IMR-90 (cell line): ENCODE measurements at regions not wholly inside any gene's neighbourhood (a gene's known extent, or its start where the extent isn't known, plus 50 kb on each side); places are given as distances from the start of the nearest gene placed in this dataset.

Experiments
- ATAC-seq: fragments of 200-7000 bp; cut with Tn5 transposase; 2 replicates; pipeline ENCODE4 v1.9.1; 2020; ENCODE audit warnings: low read depth, mild to moderate bottlenecking, moderate library complexity
- BruUV-seq: library from RNA; stranded (reverse); fragments of 400-500 nt; replicated peaks from 2 replicates; lab custom pipeline; 2021; lab: Mats Ljungman, UMichigan
- CTCF ChIA-PET: fragments of 300-600 bp; formaldehyde crosslinking; extraction: SDS; loops from one replicate; lab custom pipeline; 2021; ENCODE audit warnings: antibody characterized with exemption; lab: Yijun Ruan, JAX
- POLR2A ChIA-PET: fragments of 300-600 bp; sonication (Branson Sonifier 250); formaldehyde crosslinking; loops from one replicate; lab custom pipeline; 2022; ENCODE audit warnings: antibody characterized with exemption; ENCODE audit not compliant: unreplicated experiment; lab: Charles Lee
- DNase-seq: peaks from one replicate; pipeline ENCODE4 v3.0.0; 2013
- H2AFZ ChIP-seq: replicated peaks from 2 replicates; pipeline ENCODE3; 2013; ENCODE audit warnings: low read length, mild to moderate bottlenecking; ENCODE audit not compliant: poor library complexity
- H2AK5ac ChIP-seq: 2 replicates; pipeline ENCODE4 v1.6.1; 2013; ENCODE audit warnings: low read depth, low read length, inconsistent platforms
- H2AK9ac ChIP-seq: replicated peaks from 2 replicates; pipeline ENCODE3; 2013; ENCODE audit warnings: mild to moderate bottlenecking, low read depth, low read length, moderate library complexity; ENCODE audit not compliant: poor library complexity
- H2BK120ac ChIP-seq: 2 replicates; pipeline ENCODE4 v1.6.1; 2013; ENCODE audit warnings: low read depth, low read length, inconsistent platforms
- H2BK15ac ChIP-seq: 3 replicates; pipeline ENCODE4 v1.6.1; 2013; ENCODE audit warnings: low read depth, low read length, inconsistent platforms
- H2BK20ac ChIP-seq: 2 replicates; pipeline ENCODE4 v1.6.1; 2013; ENCODE audit warnings: low read depth, mild to moderate bottlenecking, inconsistent platforms, low read length, moderate library complexity
- H2BK5ac ChIP-seq: 2 replicates; pipeline ENCODE4 v1.6.1; 2013; ENCODE audit warnings: mild to moderate bottlenecking, low read depth, low read length, inconsistent platforms; ENCODE audit not compliant: poor library complexity, severe bottlenecking
- H3K14ac ChIP-seq: replicated peaks from 2 replicates; pipeline ENCODE4 v1.6.1; 2013; ENCODE audit warnings: low read depth, low read length, inconsistent platforms
- H3K18ac ChIP-seq: 2 replicates; pipeline ENCODE4 v1.6.1; 2013; ENCODE audit warnings: low read depth, low read length, control low read depth
- H3K23ac ChIP-seq: 2 replicates; pipeline ENCODE4 v1.6.1; 2013; ENCODE audit warnings: low read depth, low read length, inconsistent platforms
- H3K27ac ChIP-seq: 2 replicates; pipeline ENCODE4 v1.5.1; 2013; ENCODE audit warnings: mild to moderate bottlenecking, control low read depth, low read length; ENCODE audit not compliant: insufficient read depth
- H3K27me3 ChIP-seq: 2 replicates; pipeline ENCODE4 v1.6.1; 2013; ENCODE audit warnings: low read length; ENCODE audit not compliant: control insufficient read depth, insufficient read depth
- H3K36me3 ChIP-seq: 2 replicates; pipeline ENCODE4 v1.6.1; 2013; ENCODE audit warnings: low read length, mixed read lengths; ENCODE audit not compliant: control insufficient read depth, insufficient read depth
- H3K4ac ChIP-seq: 2 replicates; pipeline ENCODE4 v1.6.1; 2013; ENCODE audit warnings: low read depth, low read length, inconsistent platforms
- H3K4me1 ChIP-seq: 2 replicates; pipeline ENCODE4 v1.6.1; 2013; ENCODE audit warnings: low read length, mixed read lengths; ENCODE audit not compliant: control insufficient read depth, insufficient read depth
- H3K4me2 ChIP-seq: 2 replicates; pipeline ENCODE4 v1.6.1; 2013; ENCODE audit warnings: low read depth, mild to moderate bottlenecking, control low read depth, low read length, moderate library complexity
- H3K4me3 ChIP-seq: 2 replicates; pipeline ENCODE4 v1.5.1; 2013; ENCODE audit warnings: low read depth, mild to moderate bottlenecking, control low read depth, low read length, moderate library complexity; ENCODE audit not compliant: insufficient read depth
- H3K56ac ChIP-seq: 2 replicates; pipeline ENCODE4 v1.6.1; 2013; ENCODE audit warnings: low read length, inconsistent platforms; ENCODE audit not compliant: insufficient read depth; ENCODE audit errors: extremely low read depth
- H3K79me1 ChIP-seq, 2 experiments: 2 replicates each; pipeline ENCODE4 v1.6.1; 2013; ENCODE audit warnings: low read length in 2 of 2, inconsistent platforms in 1 of 2, low read depth in 1 of 2
- H3K9ac ChIP-seq: 2 replicates; pipeline ENCODE4 v1.6.1; 2013; ENCODE audit warnings: low read depth, low read length, control low read depth
- H3K9me1 ChIP-seq: 2 replicates; pipeline ENCODE4 v1.6.1; 2013; ENCODE audit warnings: low read length, inconsistent platforms; ENCODE audit not compliant: insufficient read depth
- H3K9me3 ChIP-seq: 2 replicates; pipeline ENCODE4 v1.6.1; 2013; ENCODE audit warnings: low read length; ENCODE audit not compliant: control insufficient read depth, insufficient read depth
- H4K20me1 ChIP-seq: 2 replicates; pipeline ENCODE4 v1.6.1; 2013; ENCODE audit warnings: low read length, inconsistent platforms; ENCODE audit not compliant: insufficient read depth
- H4K5ac ChIP-seq: 2 replicates; pipeline ENCODE4 v1.6.1; 2013; ENCODE audit warnings: mild to moderate bottlenecking, low read depth, low read length, control low read depth
- H4K8ac ChIP-seq, 2 experiments: 2 replicates each; pipeline ENCODE4 v1.6.1; 2013; ENCODE audit warnings: low read depth in 2 of 2, low read length in 2 of 2, control low read depth in 1 of 2, inconsistent platforms in 1 of 2
- H4K91ac ChIP-seq: 2 replicates; pipeline ENCODE4 v1.6.1; 2013; ENCODE audit warnings: low read depth, low read length, inconsistent platforms; ENCODE audit not compliant: insufficient read depth
- BHLHE40 ChIP-seq: fragments of 150-350 bp; IDR thresholded peaks from 2 replicates; pipeline ENCODE4 v1.6.1; 2016; ENCODE audit warnings: mild to moderate bottlenecking, low read depth, low read length
- CEBPB ChIP-seq: IDR thresholded peaks from 2 replicates; pipeline ENCODE4 v1.6.1; 2012; ENCODE audit warnings: low read depth, low read length, improper control_type of control experiment
- CHD1 ChIP-seq: IDR thresholded peaks from 2 replicates; pipeline ENCODE4 v1.6.1; 2012; ENCODE audit warnings: low read depth, low read length, improper control_type of control experiment
- FOS ChIP-seq: fragments of 150-350 bp; IDR thresholded peaks from 2 replicates; pipeline ENCODE4 v1.6.1; 2016; ENCODE audit warnings: low read depth, low read length
- MAFK ChIP-seq: IDR thresholded peaks from 2 replicates; pipeline ENCODE4 v1.6.1; 2012; ENCODE audit warnings: low read depth, low read length, improper control_type of control experiment
- MAZ ChIP-seq: IDR thresholded peaks from 2 replicates; pipeline ENCODE4 v1.6.1; 2012; ENCODE audit warnings: low read depth, mild to moderate bottlenecking, low read length, improper control_type of control experiment, moderate library complexity, borderline replicate concordance
- MXI1 ChIP-seq: IDR thresholded peaks from 2 replicates; pipeline ENCODE4 v1.6.1; 2012; ENCODE audit warnings: low read depth, mild to moderate bottlenecking, low read length, moderate library complexity, borderline replicate concordance
- NFE2L2 ChIP-seq: fragments of 150-350 bp; IDR thresholded peaks from 2 replicates; pipeline ENCODE4 v1.6.1; 2016; ENCODE audit warnings: low read depth, mild to moderate bottlenecking, low read length
- POLR2A ChIP-seq: IDR thresholded peaks from 2 replicates; pipeline ENCODE4 v1.6.1; 2012; ENCODE audit warnings: mild to moderate bottlenecking, low read depth, low read length
- RAD21 ChIP-seq: IDR thresholded peaks from 2 replicates; pipeline ENCODE4 v1.6.1; 2012; ENCODE audit warnings: low read length, improper control_type of control experiment
- RCOR1 ChIP-seq: IDR thresholded peaks from 2 replicates; pipeline ENCODE4 v1.6.1; 2012; ENCODE audit warnings: mild to moderate bottlenecking, low read length, improper control_type of control experiment; ENCODE audit not compliant: insufficient replicate concordance
- RFX5 ChIP-seq: IDR thresholded peaks from 2 replicates; pipeline ENCODE4 v1.8.0; 2012; ENCODE audit warnings: low read depth, mild to moderate bottlenecking, low read length, moderate library complexity
- SMC3 ChIP-seq: fragments of 150-350 bp; IDR thresholded peaks from 2 replicates; pipeline ENCODE4 v1.6.1; 2016; ENCODE audit warnings: low read depth, mild to moderate bottlenecking, antibody characterized with exemption, low read length, moderate library complexity
- WGBS, 2 experiments: methylation state at CpG; one replicate each; pipeline versions ENCODE4 v1.1.5 to v1.1.7; 2013; ENCODE audit warnings: missing lambda C conversion rate in 2 of 2; ENCODE audit not compliant: insufficient read length in 1 of 2; ENCODE audit errors: extremely low coverage in 2 of 2; 5-methylcytosine and 5-hydroxymethylcytosine counted together
- dilution Hi-C: fragments of 300-500 bp; cut with HindIII; formaldehyde crosslinking; loops from one replicate; pipeline ENCODE4 v1.14.3; 2018; ENCODE audit warnings: low sequenced_read_pairs; ENCODE audit not compliant: unreplicated experiment
- in situ Hi-C: fragments of 300-500 bp; cut with MboI; formaldehyde crosslinking; loops from 3 replicates; pipeline ENCODE4 v1.14.3; 2019; ENCODE audit warnings: low sequenced_read_pairs, inconsistent platforms, mixed read lengths
- intact Hi-C: fragments of 100-400 bp; cut with micrococcal nuclease; formaldehyde crosslinking; loops from 2 replicates; pipeline ENCODE4 v1.10.0; 2022
- TF ChIP-seq, protein P1 (sequence below): fragments of 150-350 bp; IDR thresholded peaks from 2 replicates; pipeline ENCODE4 v1.6.1; 2016; ENCODE audit warnings: low read depth, mild to moderate bottlenecking, low read length, moderate library complexity, borderline replicate concordance
- TF ChIP-seq, protein P2 (sequence below): fragments of 150-350 bp; IDR thresholded peaks from 2 replicates; pipeline ENCODE4 v1.6.1; 2017; ENCODE audit warnings: mild to moderate bottlenecking, antibody characterized with exemption, low read length, low read depth
- TF ChIP-seq, protein P3 (sequence below): conservative IDR thresholded peaks from 2 replicates; pipeline ENCODE4 v1.5.1; 2012; ENCODE audit warnings: mild to moderate bottlenecking, low read depth, low read length, improper control_type of control experiment

- no peak overlapping the region for H3K4ac ChIP-seq
- no peak overlapping the region for H3K4me2 ChIP-seq
- H3K79me1 ChIP-seq = no peaks in the 10 kb centered on the region
- no peak overlapping the region for H4K5ac ChIP-seq
- no peak overlapping the region for H2BK120ac ChIP-seq
- H2BK5ac ChIP-seq = no peak overlapping the region
- no peak overlapping the region for H4K8ac ChIP-seq
- H3K4me3 ChIP-seq = no peak overlapping the region
- H2BK20ac ChIP-seq = no peak overlapping the region
- H3K56ac ChIP-seq = no peak overlapping the region
- no peak overlapping the region for H4K91ac ChIP-seq
- no peak overlapping the region for H3K23ac ChIP-seq
- no peak overlapping the region for H2AK9ac ChIP-seq
- ChIA-PET POLR2A (no interaction called here), CTCF (no interaction called here)
- H3K4me1 ChIP-seq = no peaks in the 10 kb centered on the region
- H2AFZ ChIP-seq = no peak overlapping the region
- no peak overlapping the region for H3K27ac ChIP-seq
- WGBS, 2 experiments = no CpG with 5 or more reads among the region's 1 CpG
- no peak overlapping the region for H3K14ac ChIP-seq
- no peak for ATAC-seq
- H3K36me3 ChIP-seq = no peaks in the 10 kb centered on the region
- peaks cover 3% of the 10 kb centered on the region; the same call in 1 of the 2 replicates for H3K9me3 ChIP-seq
- dilution Hi-C loops = no loop called here
- in situ Hi-C loops = no loop called here
- no peak overlapping the region for H3K18ac ChIP-seq
- no peak overlapping the region for H3K9ac ChIP-seq
- H3K27me3 ChIP-seq = no peaks in the 10 kb centered on the region
- BruUV-seq = no TSS peak
- no peak for TF ChIP-seq MXI1
- no peak for TF ChIP-seq SMC3
- TF ChIP-seq, protein P1, sequence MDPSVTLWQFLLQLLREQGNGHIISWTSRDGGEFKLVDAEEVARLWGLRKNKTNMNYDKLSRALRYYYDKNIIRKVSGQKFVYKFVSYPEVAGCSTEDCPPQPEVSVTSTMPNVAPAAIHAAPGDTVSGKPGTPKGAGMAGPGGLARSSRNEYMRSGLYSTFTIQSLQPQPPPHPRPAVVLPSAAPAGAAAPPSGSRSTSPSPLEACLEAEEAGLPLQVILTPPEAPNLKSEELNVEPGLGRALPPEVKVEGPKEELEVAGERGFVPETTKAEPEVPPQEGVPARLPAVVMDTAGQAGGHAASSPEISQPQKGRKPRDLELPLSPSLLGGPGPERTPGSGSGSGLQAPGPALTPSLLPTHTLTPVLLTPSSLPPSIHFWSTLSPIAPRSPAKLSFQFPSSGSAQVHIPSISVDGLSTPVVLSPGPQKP = no peak
- no peak for TF ChIP-seq BHLHE40
- no peak for TF ChIP-seq RAD21
- no peak for TF ChIP-seq FOS
- TF ChIP-seq, protein P2, sequence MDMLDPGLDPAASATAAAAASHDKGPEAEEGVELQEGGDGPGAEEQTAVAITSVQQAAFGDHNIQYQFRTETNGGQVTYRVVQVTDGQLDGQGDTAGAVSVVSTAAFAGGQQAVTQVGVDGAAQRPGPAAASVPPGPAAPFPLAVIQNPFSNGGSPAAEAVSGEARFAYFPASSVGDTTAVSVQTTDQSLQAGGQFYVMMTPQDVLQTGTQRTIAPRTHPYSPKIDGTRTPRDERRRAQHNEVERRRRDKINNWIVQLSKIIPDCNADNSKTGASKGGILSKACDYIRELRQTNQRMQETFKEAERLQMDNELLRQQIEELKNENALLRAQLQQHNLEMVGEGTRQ = no peak
- TF ChIP-seq NFE2L2 = no peak
- no peak for TF ChIP-seq CEBPB
- no peak for TF ChIP-seq RFX5
- TF ChIP-seq MAFK = no peak
- no peak for TF ChIP-seq CHD1
- no peak for TF ChIP-seq RCOR1
- TF ChIP-seq, protein P3, sequence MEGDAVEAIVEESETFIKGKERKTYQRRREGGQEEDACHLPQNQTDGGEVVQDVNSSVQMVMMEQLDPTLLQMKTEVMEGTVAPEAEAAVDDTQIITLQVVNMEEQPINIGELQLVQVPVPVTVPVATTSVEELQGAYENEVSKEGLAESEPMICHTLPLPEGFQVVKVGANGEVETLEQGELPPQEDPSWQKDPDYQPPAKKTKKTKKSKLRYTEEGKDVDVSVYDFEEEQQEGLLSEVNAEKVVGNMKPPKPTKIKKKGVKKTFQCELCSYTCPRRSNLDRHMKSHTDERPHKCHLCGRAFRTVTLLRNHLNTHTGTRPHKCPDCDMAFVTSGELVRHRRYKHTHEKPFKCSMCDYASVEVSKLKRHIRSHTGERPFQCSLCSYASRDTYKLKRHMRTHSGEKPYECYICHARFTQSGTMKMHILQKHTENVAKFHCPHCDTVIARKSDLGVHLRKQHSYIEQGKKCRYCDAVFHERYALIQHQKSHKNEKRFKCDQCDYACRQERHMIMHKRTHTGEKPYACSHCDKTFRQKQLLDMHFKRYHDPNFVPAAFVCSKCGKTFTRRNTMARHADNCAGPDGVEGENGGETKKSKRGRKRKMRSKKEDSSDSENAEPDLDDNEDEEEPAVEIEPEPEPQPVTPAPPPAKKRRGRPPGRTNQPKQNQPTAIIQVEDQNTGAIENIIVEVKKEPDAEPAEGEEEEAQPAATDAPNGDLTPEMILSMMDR = no peak
- no peak for TF ChIP-seq POLR2A
- no peak for TF ChIP-seq MAZ
- no peaks in the 10 kb centered on the region for H3K9me1 ChIP-seq
- H2AK5ac ChIP-seq = no peak overlapping the region
- intact Hi-C loops = no loop called here
- no peaks in the 10 kb centered on the region for H4K20me1 ChIP-seq
- no peak overlapping the region for H2BK15ac ChIP-seq
- DNase-seq = no peak
These were observed 194.5 kb upstream of the NXPH2 start for GRCh38 chr2:138974651-138975050.
